ENCODE measurements at regions not wholly inside any gene's neighbourhood (a gene's known extent, or its start where the extent isn't known, plus 50 kb on each side); places are given as distances from the start of the nearest gene placed in this dataset.

DNA sequence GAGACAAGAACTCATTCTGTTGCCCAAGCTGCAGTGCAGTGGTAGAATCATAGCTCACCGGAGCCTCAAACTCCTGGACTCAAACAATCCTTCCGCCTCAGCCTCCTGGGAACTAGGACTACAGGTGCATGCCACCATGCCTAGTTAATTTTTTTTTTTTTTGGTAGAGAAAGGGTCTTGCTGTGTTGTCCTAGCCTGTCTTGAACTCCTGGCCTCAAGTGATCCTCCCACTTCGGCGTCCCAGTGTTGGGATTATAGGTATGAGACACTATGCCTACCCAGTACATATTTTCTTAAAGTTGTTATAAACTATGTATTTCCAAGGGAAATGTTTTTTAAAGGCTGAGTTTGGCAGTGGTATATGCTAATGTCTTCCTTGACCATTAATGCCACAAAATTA lies 412.6 kb downstream of the KLF12 start:
- TF ChIP-seq OSR1 (CRISPR knock-in tag; IDR thresholded peaks at IDR 0.05) (no peak), PPARA (CRISPR knock-in tag; IDR thresholded peaks at IDR 0.05; ENCODE audit: borderline replicate concordance) (no peak), ZNF8 (CRISPR knock-in tag; IDR thresholded peaks at IDR 0.05) (no peak), ZNF565 (CRISPR knock-in tag; conservative IDR thresholded peaks at IDR 0.05; ENCODE audit: low read depth) (no peak), RARB (CRISPR knock-in tag; IDR thresholded peaks at IDR 0.05) (no peak), ZC3H10 (CRISPR knock-in tag; IDR thresholded peaks at IDR 0.05) (no peak), ISL1 (CRISPR knock-in tag; IDR thresholded peaks at IDR 0.05) (no peak)
- ATAC-seq = no peak

DNA sequence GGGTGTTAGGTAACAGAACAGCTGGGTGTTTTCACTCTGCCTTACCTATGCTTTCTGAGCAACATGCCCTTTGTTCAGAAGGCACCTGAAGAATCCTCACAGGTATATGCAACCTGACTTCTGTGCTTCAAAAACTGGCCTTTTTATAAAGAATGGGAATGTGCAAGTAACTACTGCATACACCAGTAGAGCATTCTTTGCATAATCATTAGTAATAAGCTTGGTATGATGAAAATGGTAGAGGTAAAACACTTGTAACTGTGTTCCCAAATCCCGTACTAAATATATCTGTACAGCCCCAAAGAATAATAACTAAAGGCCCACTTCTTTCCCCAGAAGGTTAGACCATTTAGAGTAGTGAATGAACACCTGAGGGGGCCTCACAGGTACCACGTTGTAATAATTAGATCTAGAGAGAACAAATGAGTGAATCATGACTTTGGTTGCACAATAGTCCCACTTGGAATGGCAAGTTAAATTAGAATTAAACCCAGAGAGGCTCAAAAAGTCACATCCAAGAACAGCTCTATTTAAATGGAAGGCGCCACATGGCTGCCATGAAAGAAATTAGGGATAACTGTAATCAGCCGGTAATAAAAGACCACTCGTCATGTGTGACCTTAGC lies 413.9 kb downstream of the KLF12 start:
- TF ChIP-seq GLIS3 (CRISPR knock-in tag; IDR thresholded peaks at IDR 0.05) (no peak), RARB (CRISPR knock-in tag; IDR thresholded peaks at IDR 0.05) (no peak), ZNF565 (CRISPR knock-in tag; conservative IDR thresholded peaks at IDR 0.05; ENCODE audit: low read depth) (no peak), BACH2 (CRISPR knock-in tag; IDR thresholded peaks at IDR 0.05; ENCODE audit: borderline replicate concordance) (no peak), ZFP30 (CRISPR knock-in tag; IDR thresholded peaks at IDR 0.05) (no peak), ARNTL (CRISPR knock-in tag; IDR thresholded peaks at IDR 0.05; ENCODE audit: borderline replicate concordance, low read depth) (no peak), TCF4 (CRISPR knock-in tag; IDR thresholded peaks at IDR 0.05; ENCODE audit: borderline replicate concordance) (no peak), ZNF70 (CRISPR knock-in tag; IDR thresholded peaks at IDR 0.05) (no peak), ZC3H10 (CRISPR knock-in tag; IDR thresholded peaks at IDR 0.05) (no peak), SNAI2 (CRISPR knock-in tag; IDR thresholded peaks at IDR 0.05) (no peak), ZNF8 (CRISPR knock-in tag; IDR thresholded peaks at IDR 0.05) (no peak), ESRRG (CRISPR knock-in tag; IDR thresholded peaks at IDR 0.05) (no peak), ISL1 (CRISPR knock-in tag; IDR thresholded peaks at IDR 0.05) (no peak), PPARA (CRISPR knock-in tag; IDR thresholded peaks at IDR 0.05; ENCODE audit: borderline replicate concordance) (no peak), CSDC2 (CRISPR knock-in tag; IDR thresholded peaks at IDR 0.05) (no peak)
- TF ChIP-seq, protein P1, sequence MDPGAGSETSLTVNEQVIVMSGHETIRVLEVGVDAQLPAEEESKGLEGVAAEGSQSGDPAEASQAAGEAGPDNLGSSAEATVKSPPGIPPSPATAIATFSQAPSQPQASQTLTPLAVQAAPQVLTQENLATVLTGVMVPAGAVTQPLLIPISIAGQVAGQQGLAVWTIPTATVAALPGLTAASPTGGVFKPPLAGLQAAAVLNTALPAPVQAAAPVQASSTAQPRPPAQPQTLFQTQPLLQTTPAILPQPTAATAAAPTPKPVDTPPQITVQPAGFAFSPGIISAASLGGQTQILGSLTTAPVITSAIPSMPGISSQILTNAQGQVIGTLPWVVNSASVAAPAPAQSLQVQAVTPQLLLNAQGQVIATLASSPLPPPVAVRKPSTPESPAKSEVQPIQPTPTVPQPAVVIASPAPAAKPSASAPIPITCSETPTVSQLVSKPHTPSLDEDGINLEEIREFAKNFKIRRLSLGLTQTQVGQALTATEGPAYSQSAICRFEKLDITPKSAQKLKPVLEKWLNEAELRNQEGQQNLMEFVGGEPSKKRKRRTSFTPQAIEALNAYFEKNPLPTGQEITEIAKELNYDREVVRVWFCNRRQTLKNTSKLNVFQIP (CRISPR knock-in tag; IDR thresholded peaks at IDR 0.05; ENCODE audit: borderline replicate concordance, low read depth) = no peak
- TF ChIP-seq, protein P2, sequence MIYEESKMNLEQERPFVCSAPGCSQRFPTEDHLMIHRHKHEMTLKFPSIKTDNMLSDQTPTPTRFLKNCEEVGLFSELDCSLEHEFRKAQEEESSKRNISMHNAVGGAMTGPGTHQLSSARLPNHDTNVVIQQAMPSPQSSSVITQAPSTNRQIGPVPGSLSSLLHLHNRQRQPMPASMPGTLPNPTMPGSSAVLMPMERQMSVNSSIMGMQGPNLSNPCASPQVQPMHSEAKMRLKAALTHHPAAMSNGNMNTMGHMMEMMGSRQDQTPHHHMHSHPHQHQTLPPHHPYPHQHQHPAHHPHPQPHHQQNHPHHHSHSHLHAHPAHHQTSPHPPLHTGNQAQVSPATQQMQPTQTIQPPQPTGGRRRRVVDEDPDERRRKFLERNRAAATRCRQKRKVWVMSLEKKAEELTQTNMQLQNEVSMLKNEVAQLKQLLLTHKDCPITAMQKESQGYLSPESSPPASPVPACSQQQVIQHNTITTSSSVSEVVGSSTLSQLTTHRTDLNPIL (CRISPR knock-in tag; IDR thresholded peaks at IDR 0.05; ENCODE audit: low read depth) = no peak
- TF ChIP-seq, protein P3, sequence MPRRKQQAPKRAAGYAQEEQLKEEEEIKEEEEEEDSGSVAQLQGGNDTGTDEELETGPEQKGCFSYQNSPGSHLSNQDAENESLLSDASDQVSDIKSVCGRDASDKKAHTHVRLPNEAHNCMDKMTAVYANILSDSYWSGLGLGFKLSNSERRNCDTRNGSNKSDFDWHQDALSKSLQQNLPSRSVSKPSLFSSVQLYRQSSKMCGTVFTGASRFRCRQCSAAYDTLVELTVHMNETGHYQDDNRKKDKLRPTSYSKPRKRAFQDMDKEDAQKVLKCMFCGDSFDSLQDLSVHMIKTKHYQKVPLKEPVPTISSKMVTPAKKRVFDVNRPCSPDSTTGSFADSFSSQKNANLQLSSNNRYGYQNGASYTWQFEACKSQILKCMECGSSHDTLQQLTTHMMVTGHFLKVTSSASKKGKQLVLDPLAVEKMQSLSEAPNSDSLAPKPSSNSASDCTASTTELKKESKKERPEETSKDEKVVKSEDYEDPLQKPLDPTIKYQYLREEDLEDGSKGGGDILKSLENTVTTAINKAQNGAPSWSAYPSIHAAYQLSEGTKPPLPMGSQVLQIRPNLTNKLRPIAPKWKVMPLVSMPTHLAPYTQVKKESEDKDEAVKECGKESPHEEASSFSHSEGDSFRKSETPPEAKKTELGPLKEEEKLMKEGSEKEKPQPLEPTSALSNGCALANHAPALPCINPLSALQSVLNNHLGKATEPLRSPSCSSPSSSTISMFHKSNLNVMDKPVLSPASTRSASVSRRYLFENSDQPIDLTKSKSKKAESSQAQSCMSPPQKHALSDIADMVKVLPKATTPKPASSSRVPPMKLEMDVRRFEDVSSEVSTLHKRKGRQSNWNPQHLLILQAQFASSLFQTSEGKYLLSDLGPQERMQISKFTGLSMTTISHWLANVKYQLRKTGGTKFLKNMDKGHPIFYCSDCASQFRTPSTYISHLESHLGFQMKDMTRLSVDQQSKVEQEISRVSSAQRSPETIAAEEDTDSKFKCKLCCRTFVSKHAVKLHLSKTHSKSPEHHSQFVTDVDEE (CRISPR knock-in tag; IDR thresholded peaks at IDR 0.05) = no peak
- TF ChIP-seq, protein P4, sequence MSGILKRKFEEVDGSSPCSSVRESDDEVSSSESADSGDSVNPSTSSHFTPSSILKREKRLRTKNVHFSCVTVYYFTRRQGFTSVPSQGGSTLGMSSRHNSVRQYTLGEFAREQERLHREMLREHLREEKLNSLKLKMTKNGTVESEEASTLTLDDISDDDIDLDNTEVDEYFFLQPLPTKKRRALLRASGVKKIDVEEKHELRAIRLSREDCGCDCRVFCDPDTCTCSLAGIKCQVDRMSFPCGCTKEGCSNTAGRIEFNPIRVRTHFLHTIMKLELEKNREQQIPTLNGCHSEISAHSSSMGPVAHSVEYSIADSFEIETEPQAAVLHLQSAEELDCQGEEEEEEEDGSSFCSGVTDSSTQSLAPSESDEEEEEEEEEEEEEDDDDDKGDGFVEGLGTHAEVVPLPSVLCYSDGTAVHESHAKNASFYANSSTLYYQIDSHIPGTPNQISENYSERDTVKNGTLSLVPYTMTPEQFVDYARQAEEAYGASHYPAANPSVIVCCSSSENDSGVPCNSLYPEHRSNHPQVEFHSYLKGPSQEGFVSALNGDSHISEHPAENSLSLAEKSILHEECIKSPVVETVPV (CRISPR knock-in tag; IDR thresholded peaks at IDR 0.05) = no peak
- TF ChIP-seq, protein P5, sequence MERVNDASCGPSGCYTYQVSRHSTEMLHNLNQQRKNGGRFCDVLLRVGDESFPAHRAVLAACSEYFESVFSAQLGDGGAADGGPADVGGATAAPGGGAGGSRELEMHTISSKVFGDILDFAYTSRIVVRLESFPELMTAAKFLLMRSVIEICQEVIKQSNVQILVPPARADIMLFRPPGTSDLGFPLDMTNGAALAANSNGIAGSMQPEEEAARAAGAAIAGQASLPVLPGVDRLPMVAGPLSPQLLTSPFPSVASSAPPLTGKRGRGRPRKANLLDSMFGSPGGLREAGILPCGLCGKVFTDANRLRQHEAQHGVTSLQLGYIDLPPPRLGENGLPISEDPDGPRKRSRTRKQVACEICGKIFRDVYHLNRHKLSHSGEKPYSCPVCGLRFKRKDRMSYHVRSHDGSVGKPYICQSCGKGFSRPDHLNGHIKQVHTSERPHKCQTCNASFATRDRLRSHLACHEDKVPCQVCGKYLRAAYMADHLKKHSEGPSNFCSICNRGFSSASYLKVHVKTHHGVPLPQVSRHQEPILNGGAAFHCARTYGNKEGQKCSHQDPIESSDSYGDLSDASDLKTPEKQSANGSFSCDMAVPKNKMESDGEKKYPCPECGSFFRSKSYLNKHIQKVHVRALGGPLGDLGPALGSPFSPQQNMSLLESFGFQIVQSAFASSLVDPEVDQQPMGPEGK (CRISPR knock-in tag; IDR thresholded peaks at IDR 0.05; ENCODE audit: borderline replicate concordance) = no peak
- no peak for ATAC-seq

DNA sequence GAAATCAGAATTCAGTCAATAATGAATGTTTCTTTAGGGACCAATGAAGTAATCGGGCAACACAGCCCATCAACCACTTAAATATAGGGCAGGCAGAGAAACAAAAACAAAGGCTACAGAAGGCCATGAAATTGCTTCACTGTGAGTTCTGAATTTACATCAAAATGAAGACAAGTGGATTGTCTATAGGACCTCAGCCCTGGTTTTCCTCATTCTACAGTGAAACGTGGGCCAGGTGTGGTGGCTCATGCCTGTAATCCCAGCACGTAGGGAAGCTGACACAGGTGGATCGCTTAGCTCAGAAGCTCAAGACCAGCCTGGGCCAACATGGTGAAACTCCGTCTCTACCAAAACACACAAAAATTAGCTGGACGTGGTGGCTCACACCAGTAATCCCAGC lies 416.0 kb downstream of the KLF12 start:
- no peak for TF ChIP-seq ZNF565 (CRISPR knock-in tag; conservative IDR thresholded peaks at IDR 0.05; ENCODE audit: low read depth)
- TF ChIP-seq, protein P4 (CRISPR knock-in tag; IDR thresholded peaks at IDR 0.05) = no peak
- no peak for TF ChIP-seq ISL1 (CRISPR knock-in tag; IDR thresholded peaks at IDR 0.05)
- TF ChIP-seq ZFP30 (CRISPR knock-in tag; IDR thresholded peaks at IDR 0.05) = no peak
- no peak for TF ChIP-seq RARB (CRISPR knock-in tag; IDR thresholded peaks at IDR 0.05)
- no peak for TF ChIP-seq ZFP3 (CRISPR knock-in tag; IDR thresholded peaks at IDR 0.05)
- TF ChIP-seq ESRRG (CRISPR knock-in tag; IDR thresholded peaks at IDR 0.05) = no peak
- TF ChIP-seq, protein P3 (CRISPR knock-in tag; IDR thresholded peaks at IDR 0.05) = no peak
- no peak for TF ChIP-seq PPARA (CRISPR knock-in tag; IDR thresholded peaks at IDR 0.05; ENCODE audit: borderline replicate concordance)
- ATAC-seq = no peak
